ENCODE measurements at regions not wholly inside any gene's neighbourhood (a gene's known extent, or its start where the extent isn't known, plus 50 kb on each side); places are given as distances from the start of the nearest gene placed in this dataset.

- TF ChIP-seq CTCF (IDR thresholded peaks at IDR 0.05; ENCODE audit: insufficient read depth, low read length, poor library complexity, severe bottlenecking) = no peak
- Histone ChIP-seq H3K4me3 (ENCODE audit: low read depth, low read length) (no peak overlapping the region), H3K36me3 (ENCODE audit: control insufficient read depth, insufficient read depth, low read length) (no peaks in the 10 kb centered on the region), H3K27me3 (ENCODE audit: control insufficient read depth, insufficient read depth, low read length) (no peaks in the 10 kb centered on the region)
- no peak for DNase-seq (ENCODE audit: low read depth)
These were observed 163.6 kb upstream of the COPS8 start for GRCh38 chr2:236922061-236922460.

GRCh38 chr2:236928380-236929037, 157.2 kb upstream of the COPS8 start:
- Histone ChIP-seq H3K4me3 (ENCODE audit: low read depth, low read length) (peak overlapping the region; percentile 4), H3K36me3 (ENCODE audit: control insufficient read depth, insufficient read depth, low read length) (no peaks in the 10 kb centered on the region), H3K27me3 (ENCODE audit: control insufficient read depth, insufficient read depth, low read length) (no peaks in the 10 kb centered on the region)
- no peak for TF ChIP-seq CTCF (IDR thresholded peaks at IDR 0.05; ENCODE audit: insufficient read depth, low read length, poor library complexity, severe bottlenecking)
- no peak for DNase-seq (ENCODE audit: low read depth)

- peaks cover 4% of the 10 kb centered on the region for H3K27me3 ChIP-seq (ENCODE audit: control insufficient read depth, insufficient read depth, low read length)
- no peaks in the 10 kb centered on the region for H3K36me3 ChIP-seq (ENCODE audit: control insufficient read depth, insufficient read depth, low read length)
- H3K4me3 ChIP-seq (ENCODE audit: low read depth, low read length) = no peak overlapping the region
- DNase-seq (ENCODE audit: low read depth) = no peak
- TF ChIP-seq CTCF (IDR thresholded peaks at IDR 0.05; ENCODE audit: insufficient read depth, low read length, poor library complexity, severe bottlenecking) = no peak
These were observed 152.8 kb upstream of the COPS8 start for GRCh38 chr2:236932831-236933361.

GRCh38 chr2:236934166-236934565, 151.5 kb upstream of the COPS8 start:
- TF ChIP-seq CTCF (IDR thresholded peaks at IDR 0.05; ENCODE audit: insufficient read depth, low read length, poor library complexity, severe bottlenecking) = no peak
- Histone ChIP-seq H3K36me3 (ENCODE audit: control insufficient read depth, insufficient read depth, low read length) (no peaks in the 10 kb centered on the region), H3K27me3 (ENCODE audit: control insufficient read depth, insufficient read depth, low read length) (peaks cover 4% of the 10 kb centered on the region), H3K4me3 (ENCODE audit: low read depth, low read length) (no peak overlapping the region)
- DNase-seq (ENCODE audit: low read depth) = no peak

- TF ChIP-seq CTCF (IDR thresholded peaks at IDR 0.05; ENCODE audit: insufficient read depth, low read length, poor library complexity, severe bottlenecking) = no peak
- H3K27me3 ChIP-seq (ENCODE audit: control insufficient read depth, insufficient read depth, low read length) = peaks cover 4% of the 10 kb centered on the region
- DNase-seq (ENCODE audit: low read depth) = no peak
- H3K36me3 ChIP-seq (ENCODE audit: control insufficient read depth, insufficient read depth, low read length) = no peaks in the 10 kb centered on the region
- no peak overlapping the region for H3K4me3 ChIP-seq (ENCODE audit: low read depth, low read length)
These were observed 151.0 kb upstream of the COPS8 start for GRCh38 chr2:236934656-236935055.

- Histone ChIP-seq H3K4me3 (ENCODE audit: low read depth, low read length) (no peak overlapping the region), H3K36me3 (ENCODE audit: control insufficient read depth, insufficient read depth, low read length) (no peaks in the 10 kb centered on the region), H3K27me3 (ENCODE audit: control insufficient read depth, insufficient read depth, low read length) (peaks cover 4% of the 10 kb centered on the region)
- no peak for DNase-seq (ENCODE audit: low read depth)
- TF ChIP-seq CTCF (IDR thresholded peaks at IDR 0.05; ENCODE audit: insufficient read depth, low read length, poor library complexity, severe bottlenecking) = no peak
These were observed 150.6 kb upstream of the COPS8 start for GRCh38 chr2:236935083-236935482.
